Putamen (tissue), 1 donor: ENCODE measurements at regions not wholly inside any gene's neighbourhood (a gene's known extent, or its start where the extent isn't known, plus 50 kb on each side); places are given as distances from the start of the nearest gene placed in this dataset.

Experiments used
- DNase-seq: peaks from one replicate; pipeline ENCODE4 v3.0.0-alpha.2; 2016; ENCODE audit warnings: low spot score

GRCh38 chr18:42401131-42401673, 446.2 kb downstream of the PIK3C3 start:
- DNase-seq, result no peak

- DNase-seq, result no peak
Measured at GRCh38 chr18:42404151-42404550, 449.1 kb downstream of the PIK3C3 start.

- DNase-seq, result no peak
Measured at GRCh38 chr18:42409005-42409404, 454.0 kb downstream of the PIK3C3 start.

- DNase-seq, result no peak
Measured at GRCh38 chr18:42412281-42412680, 457.2 kb downstream of the PIK3C3 start.

- no peak for DNase-seq
Measured at GRCh38 chr18:42412896-42413295, 457.9 kb downstream of the PIK3C3 start.

- DNase-seq, result no peak
Measured at GRCh38 chr18:42413870-42414269, 458.8 kb downstream of the PIK3C3 start.

- no peak for DNase-seq
Measured at GRCh38 chr18:42414756-42415454, 459.9 kb downstream of the PIK3C3 start.

- DNase-seq, result no peak
Measured at GRCh38 chr18:42417189-42417588, 462.2 kb downstream of the PIK3C3 start.

GRCh38 chr18:42418121-42418520, 463.1 kb downstream of the PIK3C3 start:
- DNase-seq, result no peak

- no peak for DNase-seq
Measured at GRCh38 chr18:42425025-42425424, 470.0 kb downstream of the PIK3C3 start.

- DNase-seq, result no peak
Measured at GRCh38 chr18:42426496-42427015, 471.5 kb downstream of the PIK3C3 start.

GRCh38 chr18:42429196-42429595, 474.2 kb downstream of the PIK3C3 start:
- no peak for DNase-seq

GRCh38 chr18:42436222-42436765, 481.3 kb downstream of the PIK3C3 start:
- no peak for DNase-seq

- DNase-seq, result no peak
Measured at GRCh38 chr18:42437001-42437400, 482.0 kb downstream of the PIK3C3 start.

GRCh38 chr18:42437646-42438045, 482.6 kb downstream of the PIK3C3 start:
- no peak for DNase-seq

GRCh38 chr18:42442656-42443055, 487.6 kb downstream of the PIK3C3 start:
- no peak for DNase-seq

GRCh38 chr18:42444349-42444748, 489.3 kb downstream of the PIK3C3 start:
- DNase-seq, result no peak

GRCh38 chr18:42445359-42445758, 490.3 kb downstream of the PIK3C3 start:
- no peak for DNase-seq

GRCh38 chr18:42446195-42446594, 491.2 kb downstream of the PIK3C3 start:
- DNase-seq, result no peak

- no peak for DNase-seq
Measured at GRCh38 chr18:42447688-42448087, 492.7 kb downstream of the PIK3C3 start.

- DNase-seq, result no peak
Measured at GRCh38 chr18:42458226-42458625, 503.2 kb downstream of the PIK3C3 start.

- DNase-seq, result no peak
Measured at GRCh38 chr18:42459873-42460272, 504.8 kb downstream of the PIK3C3 start.

GRCh38 chr18:42471885-42472284, 516.9 kb downstream of the PIK3C3 start:
- no peak for DNase-seq

- DNase-seq, result no peak
Measured at GRCh38 chr18:42473611-42474010, 518.6 kb downstream of the PIK3C3 start.
